OCI-LY7 (cell line): ENCODE measurements at regions not wholly inside any gene's neighbourhood (a gene's known extent, or its start where the extent isn't known, plus 50 kb on each side); places are given as distances from the start of the nearest gene placed in this dataset.

Experiments
- BruUV-seq: library from RNA; stranded (reverse); fragments of 400-500 nt; replicated peaks from 2 replicates; lab custom pipeline; 2021; lab: Mats Ljungman, UMichigan
- CTCF ChIA-PET: fragments of 300-600 bp; sonication (Branson Sonifier 250); formaldehyde crosslinking; loops from one replicate; lab custom pipeline; 2022; ENCODE audit warnings: antibody characterized with exemption; ENCODE audit not compliant: unreplicated experiment; lab: Charles Lee
- POLR2A ChIA-PET: fragments of 300-600 bp; sonication (Branson Sonifier 250); formaldehyde crosslinking; loops from one replicate; lab custom pipeline; 2022; ENCODE audit warnings: antibody characterized with exemption; lab: Charles Lee
- DNase-seq: peaks from one replicate; pipeline ENCODE4 v3.0.0-alpha.2; 2015; ENCODE audit warnings: low spot score
- H2AFZ ChIP-seq: fragments of 200-600 bp; sonication (generic), shearing (Covaris generic); 2 replicates; pipeline ENCODE4 v1.6.1; 2014; ENCODE audit warnings: mild to moderate bottlenecking, antibody characterized with exemption, low read length, moderate library complexity
- H3K27ac ChIP-seq: fragments of 200-600 bp; sonication (generic); 2 replicates; pipeline ENCODE4 v1.5.1; 2014; ENCODE audit warnings: mixed run types, low read depth, mild to moderate bottlenecking, moderate library complexity, low read length, inconsistent platforms; ENCODE audit not compliant: poor library complexity, severe bottlenecking
- H3K36me3 ChIP-seq: fragments of 200-600 bp; sonication (generic); 2 replicates; pipeline ENCODE4 v1.6.1; 2014; ENCODE audit warnings: mild to moderate bottlenecking, antibody characterized with exemption, low read length, moderate library complexity, mixed read lengths; ENCODE audit not compliant: insufficient read depth
- H3K4me1 ChIP-seq: fragments of 200-600 bp; sonication (generic); 2 replicates; pipeline ENCODE4 v1.5.1; 2014; ENCODE audit warnings: mild to moderate bottlenecking, low read length; ENCODE audit not compliant: insufficient read depth, poor library complexity, severe bottlenecking
- H3K4me2 ChIP-seq: fragments of 200-600 bp; sonication (generic); 2 replicates; pipeline ENCODE4 v1.6.1; 2014; ENCODE audit warnings: mild to moderate bottlenecking, low read length
- H3K4me3 ChIP-seq: fragments of 200-600 bp; sonication (generic); 2 replicates; pipeline ENCODE4 v1.5.1; 2014; ENCODE audit warnings: mild to moderate bottlenecking, low read depth, low read length; ENCODE audit not compliant: poor library complexity, severe bottlenecking
- H3K79me2 ChIP-seq: fragments of 200-600 bp; sonication (generic); 2 replicates; pipeline ENCODE4 v1.6.1; 2016; ENCODE audit warnings: low read depth, mild to moderate bottlenecking, low read length, moderate library complexity, mixed read lengths; ENCODE audit not compliant: insufficient read depth
- H3K9me2 ChIP-seq: fragments of 200-600 bp; sonication (generic); 2 replicates; pipeline ENCODE4 v1.6.1; 2016; ENCODE audit warnings: mild to moderate bottlenecking, low read length, mixed read lengths; ENCODE audit not compliant: insufficient read depth
- H3K9me3 ChIP-seq: fragments of 200-600 bp; sonication (generic); 2 replicates; pipeline ENCODE4 v1.6.1; 2014; ENCODE audit warnings: mild to moderate bottlenecking, mixed run types, low read length, mixed read lengths
- H4K20me1 ChIP-seq: fragments of 200-600 bp; sonication (generic); 2 replicates; pipeline ENCODE4 v1.6.1; 2014; ENCODE audit warnings: mild to moderate bottlenecking, antibody characterized with exemption, low read length, moderate library complexity, mixed read lengths; ENCODE audit not compliant: insufficient read depth
- CTCF ChIP-seq: fragments of 200-600 bp; sonication (generic); conservative IDR thresholded peaks from 2 replicates; pipeline ENCODE4 v1.5.1; 2014; ENCODE audit warnings: mild to moderate bottlenecking, antibody characterized with exemption, low read length, moderate library complexity, mixed read lengths
- EZH2phosphoT487 ChIP-seq: fragments of 200-600 bp; sonication (generic); IDR thresholded peaks from 2 replicates; pipeline ENCODE4 v1.6.1; 2018; ENCODE audit warnings: low read depth, borderline replicate concordance, mild to moderate bottlenecking, mixed run types, antibody characterized with exemption, low read length, moderate library complexity, mixed read lengths
- intact Hi-C: fragments of 100-400 bp; cut with micrococcal nuclease; formaldehyde crosslinking; loops from one replicate; pipeline ENCODE4 v1.10.0; 2022; ENCODE audit not compliant: unreplicated experiment

GRCh38 chr7:108875139-108875538 is 305.5 kb downstream of the DNAJB9 start:
- Histone ChIP-seq H3K4me2 (no peak overlapping the region), H4K20me1 (no peaks in the 10 kb centered on the region), H3K9me2 (no peaks in the 10 kb centered on the region), H3K4me3 (no peak overlapping the region), H2AFZ (no peak overlapping the region), H3K4me1 (no peaks in the 10 kb centered on the region), H3K27ac (no peak overlapping the region), H3K9me3 (no peaks in the 10 kb centered on the region), H3K36me3 (no peaks in the 10 kb centered on the region), H3K79me2 (no peaks in the 10 kb centered on the region)
- TF ChIP-seq EZH2phosphoT487, result no peak
- TF ChIP-seq CTCF, result peak; percentile 71
- POLR2A ChIA-PET, result interaction anchor here (0.5 kb wide), 1 partner anchor 239 kb away, joined by 5 read pairs; no protein-coding TSS in a partner anchor
- intact Hi-C loops, result no loop called here
- peak; percentile 8 for DNase-seq
- no TSS peak for BruUV-seq
- CTCF ChIA-PET, result no interaction called here

- Histone ChIP-seq H3K36me3 (no peaks in the 10 kb centered on the region), H4K20me1 (no peaks in the 10 kb centered on the region), H3K4me2 (no peak overlapping the region), H3K79me2 (no peaks in the 10 kb centered on the region), H3K27ac (no peak overlapping the region), H3K9me3 (no peaks in the 10 kb centered on the region), H2AFZ (no peak overlapping the region), H3K4me1 (no peaks in the 10 kb centered on the region), H3K9me2 (no peaks in the 10 kb centered on the region), H3K4me3 (no peak overlapping the region)
- CTCF ChIA-PET, result no interaction called here
- intact Hi-C loops, result no loop called here
- BruUV-seq, result no TSS peak
- POLR2A ChIA-PET, result interaction anchor here (0.6 kb wide), 1 partner anchor 1537 kb away, joined by 3 read pairs; no protein-coding TSS in a partner anchor
- DNase-seq, result no peak
- TF ChIP-seq EZH2phosphoT487 (no peak), CTCF (no peak)
These were observed 321.2 kb downstream of the DNAJB9 start for GRCh38 chr7:108890862-108891261.

- no peak overlapping the region for H3K4me3 ChIP-seq
- no peaks in the 10 kb centered on the region for H4K20me1 ChIP-seq
- no peaks in the 10 kb centered on the region for H3K36me3 ChIP-seq
- DNase-seq, result no peak
- no peaks in the 10 kb centered on the region for H3K4me1 ChIP-seq
- intact Hi-C loops, result no loop called here
- H3K9me3 ChIP-seq, result no peaks in the 10 kb centered on the region
- H3K4me2 ChIP-seq, result no peak overlapping the region
- BruUV-seq, result no TSS peak
- no peaks in the 10 kb centered on the region for H3K9me2 ChIP-seq
- H3K27ac ChIP-seq, result no peak overlapping the region
- H3K79me2 ChIP-seq, result no peaks in the 10 kb centered on the region
- CTCF ChIA-PET, result no interaction called here
- no peak for TF ChIP-seq CTCF
- no peak for TF ChIP-seq EZH2phosphoT487
- no peak overlapping the region for H2AFZ ChIP-seq
- POLR2A ChIA-PET, result interaction anchor here (1.6 kb wide), 1 partner anchor 13 kb away, joined by 3 read pairs; no protein-coding TSS in a partner anchor
These were observed 338.8 kb downstream of the DNAJB9 start for GRCh38 chr7:108908456-108908855.
